ENCODE measurements at regions not wholly inside any gene's neighbourhood (a gene's known extent, or its start where the extent isn't known, plus 50 kb on each side); places are given as distances from the start of the nearest gene placed in this dataset.

- H3K9ac ChIP-seq (ENCODE audit: extremely low read depth, insufficient read length, low read length), result no peak overlapping the region
- H3K27ac ChIP-seq (ENCODE audit: insufficient read length, low read depth, low read length), result no peak overlapping the region
- H4K8ac ChIP-seq (replicated peaks; ENCODE audit: insufficient read length, low read depth, low read length), result no peak overlapping the region
- no peak overlapping the region for H4K91ac ChIP-seq (ENCODE audit: insufficient read length, low read depth, low read length)
- H3K4me1 ChIP-seq (ENCODE audit: insufficient read depth, low read length), result no peaks in the 10 kb centered on the region
- no peak overlapping the region for H2BK12ac ChIP-seq (ENCODE audit: insufficient read length, low read depth, low read length)
- no peaks in the 10 kb centered on the region for H3K23me2 ChIP-seq (ENCODE audit: insufficient read length, low read depth, low read length, poor library complexity, severe bottlenecking)
- TF ChIP-seq, protein P1, sequence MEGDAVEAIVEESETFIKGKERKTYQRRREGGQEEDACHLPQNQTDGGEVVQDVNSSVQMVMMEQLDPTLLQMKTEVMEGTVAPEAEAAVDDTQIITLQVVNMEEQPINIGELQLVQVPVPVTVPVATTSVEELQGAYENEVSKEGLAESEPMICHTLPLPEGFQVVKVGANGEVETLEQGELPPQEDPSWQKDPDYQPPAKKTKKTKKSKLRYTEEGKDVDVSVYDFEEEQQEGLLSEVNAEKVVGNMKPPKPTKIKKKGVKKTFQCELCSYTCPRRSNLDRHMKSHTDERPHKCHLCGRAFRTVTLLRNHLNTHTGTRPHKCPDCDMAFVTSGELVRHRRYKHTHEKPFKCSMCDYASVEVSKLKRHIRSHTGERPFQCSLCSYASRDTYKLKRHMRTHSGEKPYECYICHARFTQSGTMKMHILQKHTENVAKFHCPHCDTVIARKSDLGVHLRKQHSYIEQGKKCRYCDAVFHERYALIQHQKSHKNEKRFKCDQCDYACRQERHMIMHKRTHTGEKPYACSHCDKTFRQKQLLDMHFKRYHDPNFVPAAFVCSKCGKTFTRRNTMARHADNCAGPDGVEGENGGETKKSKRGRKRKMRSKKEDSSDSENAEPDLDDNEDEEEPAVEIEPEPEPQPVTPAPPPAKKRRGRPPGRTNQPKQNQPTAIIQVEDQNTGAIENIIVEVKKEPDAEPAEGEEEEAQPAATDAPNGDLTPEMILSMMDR (conservative IDR thresholded peaks at IDR 0.05), result no peak
- H2BK5ac ChIP-seq (ENCODE audit: insufficient read length, low read length), result no peak overlapping the region
- Mint-ChIP-seq H3K36me3 (ENCODE audit: insufficient read depth in 1 of 3, low read depth in 3 of 3) (no peaks in the 10 kb centered on the region), H3K27me3 (ENCODE audit: low read depth) (peaks cover 45% of the 10 kb centered on the region), H3K4me3 (no peak overlapping the region), H3K9me3 (no peaks in the 10 kb centered on the region), H3K4me1 (peaks cover 4 to 6% of the 10 kb centered on the region in 2 experiments), H3K27ac (no peak overlapping the region)
- peaks cover 5% of the 10 kb centered on the region; the same call in 1 of the 2 replicates for H3K27me3 ChIP-seq (ENCODE audit: insufficient read depth, low read length)
- no peak overlapping the region for H2AFZ ChIP-seq (ENCODE audit: low read length)
- no peak for DNase-seq
- H3K14ac ChIP-seq (ENCODE audit: insufficient read depth, low read length), result no peak overlapping the region
- H3T11ph ChIP-seq (ENCODE audit: low read length), result no peak overlapping the region
- H3K79me2 ChIP-seq (ENCODE audit: insufficient read depth, low read length), result no peaks in the 10 kb centered on the region
- no peaks in the 10 kb centered on the region for H3K79me1 ChIP-seq (ENCODE audit: insufficient read depth, low read depth, low read length, poor library complexity, severe bottlenecking)
- no peak overlapping the region for H4K5ac ChIP-seq (ENCODE audit: insufficient read length, low read depth, low read length)
- no CpG with 5 or more reads among the region's 2 CpGs for WGBS (ENCODE audit: extremely low coverage, insufficient read length, low lambda C conversion rate)
- no peak overlapping the region for H2BK20ac ChIP-seq (ENCODE audit: low read depth, low read length, poor library complexity, severe bottlenecking)
- no peak overlapping the region for H3K18ac ChIP-seq (ENCODE audit: insufficient read length, low read depth, low read length)
- no peak overlapping the region for H3K4me2 ChIP-seq (ENCODE audit: insufficient read depth, insufficient read length, low read length)
- no peak overlapping the region for H2AK5ac ChIP-seq (ENCODE audit: insufficient read length, low read length)
- no peak overlapping the region for H2BK15ac ChIP-seq (ENCODE audit: low read depth, low read length)
- no peaks in the 10 kb centered on the region for H3K9me3 ChIP-seq (ENCODE audit: control insufficient read depth, low read depth, low read length)
- H3K4ac ChIP-seq (ENCODE audit: low read depth, low read length), result no peak overlapping the region
- H4K20me1 ChIP-seq (ENCODE audit: control insufficient read depth, insufficient read depth, insufficient read length), result no peaks in the 10 kb centered on the region
- no peak overlapping the region for H3K23ac ChIP-seq (ENCODE audit: insufficient read length, low read depth, low read length)
- H2BK120ac ChIP-seq (ENCODE audit: low read depth, low read length, poor library complexity, severe bottlenecking), result no peak overlapping the region
- no peak overlapping the region for H3K56ac ChIP-seq (ENCODE audit: insufficient read length, low read depth, low read length)
Observed at GRCh38 chr1:47701283-47701682, 263.4 kb downstream of the FOXD2 start.

Data from H9 (cell line).